ENCODE measurements at regions not wholly inside any gene's neighbourhood (a gene's known extent, or its start where the extent isn't known, plus 50 kb on each side); places are given as distances from the start of the nearest gene placed in this dataset.
"Not testable (repeated sequence)": the region's sequence is repeated elsewhere in the genome, so short reads cannot be mapped to it uniquely, and the experiment has no call there.

GRCh38 chr15:75112278-75112847, 89.0 kb downstream of the PPCDC start:
- ATAC-seq: no peak
- peaks cover 14% of the 10 kb centered on the region for H3K9me3 Mint-ChIP-seq
- peaks cover 5% of the 10 kb centered on the region for H3K27me3 Mint-ChIP-seq (ENCODE audit: low read depth)
- H3K36me3 Mint-ChIP-seq: 0 out of 2 replicates have a peak, but pooled peaks cover 3% of the 10 kb centered on the region
- H3K4me1 Mint-ChIP-seq: no peaks in the 10 kb centered on the region
- ChIA-PET CTCF (no interaction called here), POLR2A (no interaction called here)
- DNase-seq (ENCODE audit: low spot score): no peak
- H3K4me3 Mint-ChIP-seq: no peak overlapping the region
- H3K27ac Mint-ChIP-seq: no peak overlapping the region
- TF ChIP-seq ETV6 (CRISPR knock-in tag; IDR thresholded peaks at IDR 0.05): no peak
- TF ChIP-seq TEAD1 (CRISPR knock-in tag; IDR thresholded peaks at IDR 0.05): no peak
- TF ChIP-seq ZNF532 (CRISPR knock-in tag; IDR thresholded peaks at IDR 0.05; ENCODE audit: borderline replicate concordance): no peak
- TF ChIP-seq MYBL2 (CRISPR knock-in tag; IDR thresholded peaks at IDR 0.05): no peak
- no peak for TF ChIP-seq ATF6 (CRISPR knock-in tag; IDR thresholded peaks at IDR 0.05)

GRCh38 chr15:75112848-75113492, 88.7 kb upstream of the C15orf39 start:
- Mint-ChIP-seq H3K27me3 (ENCODE audit: low read depth) (peaks cover 5% of the 10 kb centered on the region), H3K27ac (no peak overlapping the region), H3K4me1 (no peaks in the 10 kb centered on the region), H3K36me3 (0 out of 2 replicates have a peak, but pooled peaks cover 3% of the 10 kb centered on the region), H3K9me3 (peaks cover 18% of the 10 kb centered on the region), H3K4me3 (no peak overlapping the region)
- DNase-seq (ENCODE audit: low spot score): no peak
- ChIA-PET POLR2A (no interaction called here), CTCF (no interaction called here)
- TF ChIP-seq SMAD4 (CRISPR knock-in tag; IDR thresholded peaks at IDR 0.05): no peak
- TF ChIP-seq NR3C1 (CRISPR knock-in tag; conservative IDR thresholded peaks at IDR 0.05; ENCODE audit: low read depth): no peak
- TF ChIP-seq NR1H2 (CRISPR knock-in tag; IDR thresholded peaks at IDR 0.05): no peak
- no peak for TF ChIP-seq MXD4 (CRISPR knock-in tag; IDR thresholded peaks at IDR 0.05; ENCODE audit: borderline replicate concordance)
- TF ChIP-seq ZNF416 (CRISPR knock-in tag; IDR thresholded peaks at IDR 0.05): no peak
- TF ChIP-seq ZNF232 (CRISPR knock-in tag; IDR thresholded peaks at IDR 0.05): no peak
- no peak for ATAC-seq

- POLR2A ChIA-PET: no interaction called here
- TF ChIP-seq ZNF121 (CRISPR knock-in tag; IDR thresholded peaks at IDR 0.05): no peak
These were observed 87.4 kb upstream of the C15orf39 start for GRCh38 chr15:75114327-75114726.

GRCh38 chr15:75114796-75115195, 86.9 kb upstream of the C15orf39 start:
- Mint-ChIP-seq H3K27ac (no peak overlapping the region), H3K4me1 (no peaks in the 10 kb centered on the region), H3K36me3 (0 out of 2 replicates have a peak, but pooled peaks cover 3% of the 10 kb centered on the region), H3K9me3 (peaks cover 23% of the 10 kb centered on the region), H3K4me3 (no peak overlapping the region), H3K27me3 (ENCODE audit: low read depth) (peaks cover 5% of the 10 kb centered on the region)
- POLR2A ChIA-PET: no interaction called here
- ATAC-seq: no peak
- CTCF ChIA-PET: no interaction called here
- TF ChIP-seq ZNF121 (CRISPR knock-in tag; IDR thresholded peaks at IDR 0.05) (no peak), ZNF232 (CRISPR knock-in tag; IDR thresholded peaks at IDR 0.05) (no peak), GTF2I (CRISPR knock-in tag; conservative IDR thresholded peaks at IDR 0.05) (no peak), ATF6 (CRISPR knock-in tag; IDR thresholded peaks at IDR 0.05) (no peak), NR2C2 (CRISPR knock-in tag; IDR thresholded peaks at IDR 0.05) (no peak), SOX15 (CRISPR knock-in tag; IDR thresholded peaks at IDR 0.05) (no peak), JAZF1 (CRISPR knock-in tag; IDR thresholded peaks at IDR 0.05) (no peak), CREM (CRISPR knock-in tag; IDR thresholded peaks at IDR 0.05) (no peak)
- no peak for DNase-seq (ENCODE audit: low spot score)

More at GRCh38 chr15:75114327-75114726, 87.4 kb upstream of the C15orf39 start:
- Mint-ChIP-seq H3K4me3 (no peak overlapping the region), H3K4me1 (no peaks in the 10 kb centered on the region), H3K27ac (no peak overlapping the region), H3K36me3 (0 out of 2 replicates have a peak, but pooled peaks cover 3% of the 10 kb centered on the region), H3K27me3 (ENCODE audit: low read depth) (peaks cover 5% of the 10 kb centered on the region), H3K9me3 (peaks cover 23% of the 10 kb centered on the region)
- DNase-seq (ENCODE audit: low spot score): no peak
- no peak for ATAC-seq
- CTCF ChIA-PET: no interaction called here

- H3K4me1 Mint-ChIP-seq; H3K27me3 Mint-ChIP-seq (ENCODE audit: low read depth); H3K4me3 Mint-ChIP-seq; DNase-seq (ENCODE audit: low spot score); POLR2A ChIA-PET; H3K36me3 Mint-ChIP-seq; CTCF ChIA-PET; H3K27ac Mint-ChIP-seq; ATAC-seq: not testable (repeated sequence)
- H3K9me3 Mint-ChIP-seq: peaks cover 23% of the 10 kb centered on the region
These were observed 86.2 kb upstream of the C15orf39 start for GRCh38 chr15:75115411-75115913.
